BE2C (cell line): ENCODE measurements at regions not wholly inside any gene's neighbourhood (a gene's known extent, or its start where the extent isn't known, plus 50 kb on each side); places are given as distances from the start of the nearest gene placed in this dataset.

ENCODE experiments used
- DNase-seq: peaks from one replicate; pipeline ENCODE4 v3.0.0-alpha.2; 2020
- H3K27me3 ChIP-seq: fragments of 250-450 bp; sonication (Bioruptor Pico); 2 replicates; pipeline ENCODE4 v1.5.1; 2020; ENCODE audit warnings: mild to moderate bottlenecking
- H3K36me3 ChIP-seq: fragments of 250-450 bp; sonication (Bioruptor Pico); 2 replicates; pipeline ENCODE4 v1.5.1; 2020; ENCODE audit warnings: mild to moderate bottlenecking
- H3K4me1 ChIP-seq: fragments of 250-450 bp; sonication (Bioruptor Pico); 2 replicates; pipeline ENCODE4 v1.5.1; 2020
- H3K4me3 ChIP-seq: 2 replicates; pipeline ENCODE4 v1.5.1; 2011; ENCODE audit warnings: low read depth, low read length
- H3K9me3 ChIP-seq: fragments of 250-450 bp; sonication (Bioruptor Pico); 2 replicates; pipeline ENCODE4 v1.5.1; 2020
- TF ChIP-seq, protein P1 (sequence below): IDR thresholded peaks from 2 replicates; pipeline ENCODE4 v1.5.1; 2012; ENCODE audit warnings: mild to moderate bottlenecking, low read depth, low read length

DNA sequence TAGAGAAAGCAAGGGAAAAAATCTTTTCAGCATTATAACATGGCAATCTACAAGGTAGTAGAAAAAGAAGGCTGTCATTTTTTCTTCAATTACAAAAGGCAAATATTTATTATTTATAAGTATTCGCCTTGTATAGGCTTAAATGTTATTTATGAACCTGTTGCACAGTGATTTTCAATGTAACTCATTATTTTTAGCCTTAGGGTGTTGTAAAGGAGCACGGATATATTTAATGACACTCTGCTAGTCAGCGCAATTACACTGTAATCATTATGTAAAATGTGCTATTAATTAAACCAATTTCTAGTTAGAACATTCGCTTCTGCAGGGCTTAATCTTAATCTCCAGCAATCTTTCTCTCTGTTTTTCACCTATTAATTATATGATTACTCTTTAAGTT, 145.0 kb downstream of the ATG4C start:
- H3K27me3 ChIP-seq, result no peaks in the 10 kb centered on the region
- TF ChIP-seq, protein P1, sequence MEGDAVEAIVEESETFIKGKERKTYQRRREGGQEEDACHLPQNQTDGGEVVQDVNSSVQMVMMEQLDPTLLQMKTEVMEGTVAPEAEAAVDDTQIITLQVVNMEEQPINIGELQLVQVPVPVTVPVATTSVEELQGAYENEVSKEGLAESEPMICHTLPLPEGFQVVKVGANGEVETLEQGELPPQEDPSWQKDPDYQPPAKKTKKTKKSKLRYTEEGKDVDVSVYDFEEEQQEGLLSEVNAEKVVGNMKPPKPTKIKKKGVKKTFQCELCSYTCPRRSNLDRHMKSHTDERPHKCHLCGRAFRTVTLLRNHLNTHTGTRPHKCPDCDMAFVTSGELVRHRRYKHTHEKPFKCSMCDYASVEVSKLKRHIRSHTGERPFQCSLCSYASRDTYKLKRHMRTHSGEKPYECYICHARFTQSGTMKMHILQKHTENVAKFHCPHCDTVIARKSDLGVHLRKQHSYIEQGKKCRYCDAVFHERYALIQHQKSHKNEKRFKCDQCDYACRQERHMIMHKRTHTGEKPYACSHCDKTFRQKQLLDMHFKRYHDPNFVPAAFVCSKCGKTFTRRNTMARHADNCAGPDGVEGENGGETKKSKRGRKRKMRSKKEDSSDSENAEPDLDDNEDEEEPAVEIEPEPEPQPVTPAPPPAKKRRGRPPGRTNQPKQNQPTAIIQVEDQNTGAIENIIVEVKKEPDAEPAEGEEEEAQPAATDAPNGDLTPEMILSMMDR, result no peak
- no peak for DNase-seq

GRCh38 chr1:62937634-62938296, 153.8 kb downstream of the ATG4C start:
- TF ChIP-seq, protein P1, result no peak
- no peak for DNase-seq
- Histone ChIP-seq H3K36me3 (no peaks in the 10 kb centered on the region), H3K9me3 (no peaks in the 10 kb centered on the region), H3K27me3 (no peaks in the 10 kb centered on the region), H3K4me1 (no peaks in the 10 kb centered on the region), H3K4me3 (no peak overlapping the region)

More for the DNA sequence above, 145.0 kb downstream of the ATG4C start:
- Histone ChIP-seq H3K9me3 (no peaks in the 10 kb centered on the region), H3K36me3 (no peaks in the 10 kb centered on the region), H3K4me3 (no peak overlapping the region), H3K4me1 (no peaks in the 10 kb centered on the region)

GRCh38 chr1:62941780-62942179, 157.8 kb downstream of the ATG4C start:
- TF ChIP-seq, protein P1, result no peak
- no peak overlapping the region for H3K4me3 ChIP-seq
- no peak for DNase-seq

DNA sequence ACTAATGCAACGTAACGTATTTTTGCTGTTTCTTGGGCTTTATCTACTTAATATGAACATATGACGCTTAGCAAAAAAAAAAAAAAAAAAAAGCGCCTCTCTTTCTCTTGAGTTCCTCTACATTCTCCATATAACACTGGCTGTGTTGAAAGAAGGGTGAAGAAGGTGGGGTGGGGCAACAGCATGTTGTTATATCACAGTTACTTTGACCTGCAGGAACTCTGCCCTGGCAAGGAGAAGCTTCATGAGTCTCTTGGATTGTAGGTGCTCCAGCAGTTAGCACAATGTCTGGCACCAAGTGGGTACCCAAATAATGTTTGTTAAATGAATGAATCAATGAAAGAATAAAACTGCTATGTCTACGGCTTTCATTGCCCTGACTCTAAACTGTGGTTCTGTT, 162.6 kb downstream of the ATG4C start:
- H3K36me3 ChIP-seq, result no peaks in the 10 kb centered on the region
- no peaks in the 10 kb centered on the region for H3K9me3 ChIP-seq
- no peak overlapping the region for H3K4me3 ChIP-seq
- TF ChIP-seq, protein P1, result no peak
- H3K27me3 ChIP-seq, result no peaks in the 10 kb centered on the region; the same call in 1 of the 2 replicates
- no peaks in the 10 kb centered on the region for H3K4me1 ChIP-seq
- no peak for DNase-seq

More at GRCh38 chr1:62941780-62942179, 157.8 kb downstream of the ATG4C start:
- H3K36me3 ChIP-seq, result no peaks in the 10 kb centered on the region
- H3K9me3 ChIP-seq, result no peaks in the 10 kb centered on the region
- no peaks in the 10 kb centered on the region for H3K4me1 ChIP-seq
- no peaks in the 10 kb centered on the region for H3K27me3 ChIP-seq

- Histone ChIP-seq H3K36me3 (no peaks in the 10 kb centered on the region), H3K9me3 (no peaks in the 10 kb centered on the region), H3K4me3 (no peak overlapping the region), H3K27me3 (no peaks in the 10 kb centered on the region; the same call in 1 of the 2 replicates), H3K4me1 (no peaks in the 10 kb centered on the region)
- no peak for DNase-seq
- TF ChIP-seq, protein P1, result no peak
Measured at GRCh38 chr1:62951428-62951827, 167.5 kb downstream of the ATG4C start.

DNA sequence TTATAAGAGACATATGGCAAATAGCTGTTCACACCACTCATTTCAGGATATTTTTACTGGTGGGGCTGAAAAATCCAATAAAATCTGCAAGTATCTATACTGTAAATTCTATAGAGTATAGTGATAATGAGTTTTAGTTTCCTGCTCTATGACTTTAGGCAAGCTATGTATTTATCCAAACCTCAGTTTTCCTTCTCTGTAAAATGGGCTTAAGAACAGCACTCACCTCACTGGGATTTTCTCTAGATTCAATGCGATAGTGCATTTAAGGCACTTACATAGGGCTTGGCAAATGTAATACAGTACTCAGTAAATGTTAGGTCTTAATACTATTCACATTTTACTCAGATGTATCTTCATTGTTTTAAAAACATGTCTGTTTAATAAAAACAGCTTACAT, 168.7 kb downstream of the ATG4C start:
- Histone ChIP-seq H3K4me1 (no peaks in the 10 kb centered on the region), H3K27me3 (no peaks in the 10 kb centered on the region; the same call in 1 of the 2 replicates)
- no peak for DNase-seq

More for the DNA sequence above, 168.7 kb downstream of the ATG4C start:
- TF ChIP-seq, protein P1, result no peak
- H3K36me3 ChIP-seq, result no peaks in the 10 kb centered on the region
- H3K9me3 ChIP-seq, result no peaks in the 10 kb centered on the region
- H3K4me3 ChIP-seq, result no peak overlapping the region
